ENCODE measurements at regions not wholly inside any gene's neighbourhood (a gene's known extent, or its start where the extent isn't known, plus 50 kb on each side); places are given as distances from the start of the nearest gene placed in this dataset.
A peak's percentile ranks its signal among the peaks of the same experiment; 100 is the strongest.

DNA sequence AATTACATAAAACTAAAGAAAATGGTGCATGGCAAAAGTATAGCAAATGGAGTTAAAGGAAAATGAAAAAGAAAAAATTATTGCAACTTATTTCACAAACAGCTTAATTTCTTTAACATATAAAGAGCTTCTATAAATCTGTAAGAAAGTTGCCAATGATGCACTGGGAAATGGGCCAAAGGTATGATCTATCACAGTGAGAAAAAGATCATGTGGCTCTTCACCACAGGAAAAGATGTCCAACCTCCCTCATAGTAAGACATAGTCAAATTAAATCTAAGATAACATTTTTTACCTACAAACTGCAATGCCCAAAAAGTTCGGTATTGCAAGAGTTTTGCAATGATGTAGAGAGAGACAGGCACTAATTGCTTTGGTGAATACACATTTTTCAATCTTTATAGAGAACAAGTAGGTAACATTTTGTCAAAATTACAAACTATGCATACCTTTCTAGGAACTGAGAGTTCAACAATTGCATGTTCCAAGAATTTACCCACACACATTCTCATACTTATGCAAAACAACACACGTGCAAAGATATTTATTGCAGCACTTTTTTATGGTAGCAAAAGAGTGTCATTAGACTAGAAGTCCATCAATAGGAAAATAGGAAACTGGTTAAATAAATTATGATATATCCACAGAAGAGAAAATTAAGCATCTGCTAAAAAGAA lies 372.6 kb downstream of the QKI start:
- ChIA-PET CTCF (interaction anchor here (0.6 to 1.2 kb wide), 4 partner anchors 10 to 143 kb away, joined by 3 to 4 read pairs (median 3); no protein-coding TSS in a partner anchor), POLR2A (interaction anchor here (1.0 to 1.4 kb wide), 2 partner anchors 41 to 371 kb away, joined by 3 to 4 read pairs; no protein-coding TSS in a partner anchor)
- Mint-ChIP-seq H3K9me3 (ENCODE audit: unreplicated experiment) (peaks cover 8% of the 10 kb centered on the region), H3K4me3 (ENCODE audit: unreplicated experiment) (no peak overlapping the region), H3K4me1 (ENCODE audit: insufficient read depth, unreplicated experiment) (peaks cover 50% of the 10 kb centered on the region), H3K27ac (ENCODE audit: low read depth, unreplicated experiment) (no peak overlapping the region), H3K36me3 (ENCODE audit: insufficient read depth, unreplicated experiment) (no peaks in the 10 kb centered on the region), H3K27me3 (ENCODE audit: insufficient read depth, unreplicated experiment) (no peaks in the 10 kb centered on the region)
- TF ChIP-seq, protein P1, sequence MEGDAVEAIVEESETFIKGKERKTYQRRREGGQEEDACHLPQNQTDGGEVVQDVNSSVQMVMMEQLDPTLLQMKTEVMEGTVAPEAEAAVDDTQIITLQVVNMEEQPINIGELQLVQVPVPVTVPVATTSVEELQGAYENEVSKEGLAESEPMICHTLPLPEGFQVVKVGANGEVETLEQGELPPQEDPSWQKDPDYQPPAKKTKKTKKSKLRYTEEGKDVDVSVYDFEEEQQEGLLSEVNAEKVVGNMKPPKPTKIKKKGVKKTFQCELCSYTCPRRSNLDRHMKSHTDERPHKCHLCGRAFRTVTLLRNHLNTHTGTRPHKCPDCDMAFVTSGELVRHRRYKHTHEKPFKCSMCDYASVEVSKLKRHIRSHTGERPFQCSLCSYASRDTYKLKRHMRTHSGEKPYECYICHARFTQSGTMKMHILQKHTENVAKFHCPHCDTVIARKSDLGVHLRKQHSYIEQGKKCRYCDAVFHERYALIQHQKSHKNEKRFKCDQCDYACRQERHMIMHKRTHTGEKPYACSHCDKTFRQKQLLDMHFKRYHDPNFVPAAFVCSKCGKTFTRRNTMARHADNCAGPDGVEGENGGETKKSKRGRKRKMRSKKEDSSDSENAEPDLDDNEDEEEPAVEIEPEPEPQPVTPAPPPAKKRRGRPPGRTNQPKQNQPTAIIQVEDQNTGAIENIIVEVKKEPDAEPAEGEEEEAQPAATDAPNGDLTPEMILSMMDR (IDR thresholded peaks at IDR 0.05; ENCODE audit: unreplicated experiment): no peak
- no TSS peak for BruUV-seq (replicated peaks)
- intact Hi-C loops (cut with micrococcal nuclease): no loop called here
- DNase-seq (ENCODE audit: unreplicated experiment): no peak

DNA sequence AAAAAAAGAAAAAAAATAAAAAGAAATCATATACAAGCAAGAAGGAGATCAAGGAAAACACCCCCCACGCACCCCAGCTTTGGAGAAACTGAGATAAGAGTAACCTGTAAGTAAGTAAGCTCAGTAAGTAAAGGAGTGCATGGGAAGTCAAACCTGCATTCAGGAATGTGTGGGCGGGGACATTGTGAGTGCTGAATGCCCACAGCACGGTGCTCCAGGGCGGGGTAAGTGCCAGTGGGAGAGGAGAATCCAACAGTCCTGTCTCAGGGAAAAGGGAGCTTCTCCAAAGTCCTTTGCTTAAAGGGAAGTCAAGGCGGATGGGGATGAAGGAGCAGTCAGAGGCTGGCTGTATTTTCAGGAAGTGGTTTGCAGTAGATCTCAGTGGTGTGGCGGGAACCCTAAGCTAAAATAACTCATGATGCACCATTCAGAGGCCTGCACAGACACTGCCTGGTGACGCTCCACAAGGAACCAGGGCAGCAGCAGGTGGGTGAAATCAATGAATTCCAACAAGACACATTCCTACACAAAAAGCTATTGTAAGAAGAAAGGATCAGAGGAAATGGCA lies 368.0 kb downstream of the QKI start:
- POLR2A ChIA-PET: no interaction called here
- H3K27ac Mint-ChIP-seq (ENCODE audit: low read depth, unreplicated experiment): peak overlapping the region; percentile 78
- no peaks in the 10 kb centered on the region for H3K36me3 Mint-ChIP-seq (ENCODE audit: insufficient read depth, unreplicated experiment)
- intact Hi-C loops (cut with micrococcal nuclease): no loop called here
- peak; percentile 22 for DNase-seq (ENCODE audit: unreplicated experiment)
- TF ChIP-seq, protein P1 (IDR thresholded peaks at IDR 0.05; ENCODE audit: unreplicated experiment): no peak
- peaks cover 24% of the 10 kb centered on the region for H3K4me1 Mint-ChIP-seq (ENCODE audit: insufficient read depth, unreplicated experiment)
- no peak overlapping the region for H3K4me3 Mint-ChIP-seq (ENCODE audit: unreplicated experiment)
- CTCF ChIA-PET: interaction anchor here (0.5 to 0.9 kb wide), 2 partner anchors 8 to 32 kb away, joined by 3 read pairs; no protein-coding TSS in a partner anchor
- no peaks in the 10 kb centered on the region for H3K9me3 Mint-ChIP-seq (ENCODE audit: unreplicated experiment)
- no peaks in the 10 kb centered on the region for H3K27me3 Mint-ChIP-seq (ENCODE audit: insufficient read depth, unreplicated experiment)
- BruUV-seq (replicated peaks): no TSS peak

DNA sequence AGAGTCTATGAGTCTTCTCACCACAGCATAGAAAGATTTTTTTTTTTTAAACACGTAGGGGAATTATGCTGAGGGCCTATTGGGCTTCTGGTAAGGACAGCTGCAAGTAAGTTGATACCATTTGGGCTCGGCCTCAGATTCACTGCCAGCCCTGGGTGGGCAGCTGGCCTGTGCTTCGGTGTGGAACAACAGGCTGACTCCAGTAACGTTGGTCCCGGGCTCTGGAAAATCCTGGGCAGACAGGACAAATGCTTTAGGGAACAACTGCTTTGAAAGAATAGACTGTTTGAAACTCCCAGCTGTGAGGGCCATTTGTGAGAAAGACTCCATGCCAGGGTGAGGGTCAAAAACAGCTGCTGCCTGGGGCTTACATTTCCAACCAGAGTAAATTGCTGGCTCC lies 366.5 kb downstream of the QKI start:
- no peaks in the 10 kb centered on the region for H3K9me3 Mint-ChIP-seq (ENCODE audit: unreplicated experiment)
- BruUV-seq (replicated peaks): no TSS peak
- H3K4me3 Mint-ChIP-seq (ENCODE audit: unreplicated experiment): no peak overlapping the region
- TF ChIP-seq, protein P1 (IDR thresholded peaks at IDR 0.05; ENCODE audit: unreplicated experiment): no peak
- ChIA-PET POLR2A (interaction anchor here (0.5 kb wide), 1 partner anchor 184 kb away, joined by 4 read pairs; no protein-coding TSS in a partner anchor), CTCF (no interaction called here)
- no peak overlapping the region for H3K27ac Mint-ChIP-seq (ENCODE audit: low read depth, unreplicated experiment)
- no peak for DNase-seq (ENCODE audit: unreplicated experiment)
- H3K27me3 Mint-ChIP-seq (ENCODE audit: insufficient read depth, unreplicated experiment): no peaks in the 10 kb centered on the region
- intact Hi-C loops (cut with micrococcal nuclease): no loop called here
- H3K4me1 Mint-ChIP-seq (ENCODE audit: insufficient read depth, unreplicated experiment): peaks cover 11% of the 10 kb centered on the region
- H3K36me3 Mint-ChIP-seq (ENCODE audit: insufficient read depth, unreplicated experiment): no peaks in the 10 kb centered on the region

DNA sequence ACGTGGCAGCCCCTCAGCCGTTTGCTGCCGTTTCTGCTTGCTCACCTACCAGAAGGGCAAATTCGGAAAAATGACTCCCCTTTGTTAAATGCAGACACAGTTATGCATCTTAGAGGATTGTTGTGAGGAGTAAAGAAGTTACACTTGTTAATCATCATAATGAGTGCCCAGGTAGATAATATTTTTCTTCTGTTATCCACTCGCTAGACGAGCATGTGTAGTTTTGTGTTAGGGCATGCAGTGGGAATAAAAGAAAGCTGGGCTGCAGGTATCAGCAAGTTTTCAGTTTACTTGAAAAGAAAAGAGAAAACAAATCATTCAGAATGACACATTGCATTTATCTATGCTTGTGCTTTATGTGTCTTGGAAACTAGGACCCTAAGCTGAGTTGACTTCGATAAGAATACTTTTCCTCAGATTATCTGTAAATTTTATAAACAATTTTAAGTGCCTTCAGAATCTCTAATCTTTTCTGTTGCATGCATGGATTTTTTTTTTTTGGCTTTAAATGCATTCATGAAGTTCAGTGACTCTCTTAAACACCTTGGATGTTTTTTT lies 365.3 kb downstream of the QKI start:
- intact Hi-C loops (cut with micrococcal nuclease): no loop called here
- Mint-ChIP-seq H3K4me1 (ENCODE audit: insufficient read depth, unreplicated experiment) (peaks cover 9% of the 10 kb centered on the region), H3K27ac (ENCODE audit: low read depth, unreplicated experiment) (no peak overlapping the region), H3K9me3 (ENCODE audit: unreplicated experiment) (no peaks in the 10 kb centered on the region), H3K27me3 (ENCODE audit: insufficient read depth, unreplicated experiment) (no peaks in the 10 kb centered on the region), H3K4me3 (ENCODE audit: unreplicated experiment) (no peak overlapping the region), H3K36me3 (ENCODE audit: insufficient read depth, unreplicated experiment) (no peaks in the 10 kb centered on the region)
- TF ChIP-seq, protein P1 (IDR thresholded peaks at IDR 0.05; ENCODE audit: unreplicated experiment): no peak
- no TSS peak for BruUV-seq (replicated peaks)
- DNase-seq (ENCODE audit: unreplicated experiment): no peak
- CTCF ChIA-PET: interaction anchor here (0.6 kb wide), 2 partner anchors 12 to 1529 kb away, joined by 3 read pairs; no protein-coding TSS in a partner anchor
- POLR2A ChIA-PET: no interaction called here
